Naive thymus-derived CD4-positive, alpha-beta T cell (primary cell): ENCODE measurements at regions not wholly inside any gene's neighbourhood (a gene's known extent, or its start where the extent isn't known, plus 50 kb on each side); places are given as distances from the start of the nearest gene placed in this dataset.
A peak's percentile ranks its signal among the peaks of the same experiment; 100 is the strongest.
"Not testable (repeated sequence)": the region's sequence is repeated elsewhere in the genome, so short reads cannot be mapped to it uniquely, and the experiment has no call there.

Experiments used
- ATAC-seq: fragments of 150-1000 bp; cut with Tn5 transposase; 2 replicates; pipeline ENCODE4 v1.10.0; 2021; ENCODE audit warnings: mild to moderate bottlenecking, moderate library complexity
- CTCF ChIA-PET: fragments of 350-600 bp; sonication (Branson Sonifier 250); formaldehyde crosslinking; loops from one replicate; lab custom pipeline; 2021; ENCODE audit warnings: antibody characterized with exemption; lab: Charles Lee
- POLR2A ChIA-PET: fragments of 350-600 bp; sonication (Branson Sonifier 250); formaldehyde crosslinking; loops from one replicate; lab custom pipeline; 2021; ENCODE audit warnings: antibody characterized with exemption, inconsistent platforms; lab: Charles Lee
- DNase-seq, 9 donors: peaks; one replicate each; pipeline versions ENCODE4 v3.0.0 to v3.0.0-alpha.2; 2020 to 2022; ENCODE audit warnings: mixed read lengths in 1 of 9
- H3K27ac ChIP-seq: one replicate; pipeline ENCODE4 v1.7.0; 2013; ENCODE audit warnings: mild to moderate bottlenecking, low read depth, low read length, moderate library complexity
- H3K27me3 ChIP-seq, 2 donors: one replicate each; pipeline ENCODE4 v1.7.0; 2013; ENCODE audit warnings: low read length in 2 of 2, mild to moderate bottlenecking in 2 of 2, moderate library complexity in 2 of 2; ENCODE audit not compliant: control insufficient read depth in 2 of 2, insufficient read depth in 2 of 2
- H3K36me3 ChIP-seq, 3 experiments: 1 replicate in 2 of 3; 2 replicates in 1 of 3; pipeline ENCODE4 v1.7.0; 2013; ENCODE audit warnings: low read length in 3 of 3, mild to moderate bottlenecking in 3 of 3, moderate library complexity in 1 of 3; ENCODE audit not compliant: insufficient read depth in 3 of 3, control insufficient read depth in 2 of 3
- H3K4me1 ChIP-seq, 2 donors: one replicate each; pipeline ENCODE4 v1.7.0; 2013; ENCODE audit warnings: low read length in 2 of 2, mild to moderate bottlenecking in 2 of 2, moderate library complexity in 1 of 2; ENCODE audit not compliant: control insufficient read depth in 2 of 2, insufficient read depth in 2 of 2
- H3K4me3 ChIP-seq: 2 replicates; pipeline ENCODE4 v1.7.0; 2013; ENCODE audit warnings: mild to moderate bottlenecking, low read length
- H3K9me3 ChIP-seq, 3 experiments: 1 replicate in 2 of 3; 2 replicates in 1 of 3; pipeline ENCODE4 v1.7.0; 2013; ENCODE audit warnings: low read length in 3 of 3; ENCODE audit not compliant: control insufficient read depth in 2 of 3
- H3K27ac Mint-ChIP-seq, 9 donors: one replicate each; pipeline ENCODE4 v1.8.0; 2020 to 2022; ENCODE audit warnings: mixed read lengths in 9 of 9, mild to moderate bottlenecking in 8 of 9, moderate library complexity in 5 of 9, inconsistent platforms in 2 of 9
- H3K27me3 Mint-ChIP-seq, 5 donors: one replicate each; pipeline ENCODE4 v1.8.0; 2021 to 2022; ENCODE audit warnings: mixed read lengths in 5 of 5, mild to moderate bottlenecking in 1 of 5
- H3K36me3 Mint-ChIP-seq, 5 donors: one replicate each; pipeline ENCODE4 v1.8.0; 2020 to 2022; ENCODE audit warnings: mixed read lengths in 5 of 5, mild to moderate bottlenecking in 3 of 5, inconsistent platforms in 1 of 5
- H3K4me1 Mint-ChIP-seq, 7 donors: one replicate each; pipeline ENCODE4 v1.8.0; 2020 to 2022; ENCODE audit warnings: mixed read lengths in 7 of 7, mild to moderate bottlenecking in 3 of 7, inconsistent platforms in 1 of 7
- H3K4me3 Mint-ChIP-seq, 10 donors: one replicate each; pipeline ENCODE4 v1.8.0; 2020 to 2022; ENCODE audit warnings: mild to moderate bottlenecking in 10 of 10, mixed read lengths in 10 of 10, moderate library complexity in 6 of 10, inconsistent platforms in 2 of 10
- H3K9me3 Mint-ChIP-seq, 11 donors: one replicate each; pipeline ENCODE4 v1.8.0; 2020 to 2022; ENCODE audit warnings: mixed read lengths in 11 of 11, mild to moderate bottlenecking in 4 of 11, inconsistent platforms in 1 of 11, moderate library complexity in 1 of 11
- intact Hi-C, 2 donors: fragments of 100-400 bp; cut with micrococcal nuclease; formaldehyde crosslinking; loops; one replicate each; pipeline ENCODE4 v1.15.1; 2023

- ChIA-PET CTCF (no interaction called here), POLR2A (no interaction called here)
- ATAC-seq, result no peak
- Mint-ChIP-seq H3K9me3 (peaks cover 0 to 10% (median 0%) of the 10 kb centered on the region in 11 donors), H3K36me3 (no peaks in the 10 kb centered on the region), H3K27ac (no peak overlapping the region), H3K4me3 (no peak overlapping the region), H3K27me3 (no peaks in the 10 kb centered on the region), H3K4me1 (no peaks in the 10 kb centered on the region)
- Histone ChIP-seq H3K4me3 (no peak overlapping the region), H3K9me3 (no peaks in the 10 kb centered on the region), H3K27me3 (no peaks in the 10 kb centered on the region), H3K27ac (no peak overlapping the region), H3K4me1 (no peaks in the 10 kb centered on the region), H3K36me3 (no peaks in the 10 kb centered on the region)
- no peak for DNase-seq
- intact Hi-C loops, result no loop called here
These were observed 834.3 kb downstream of the PLOD2 start for GRCh38 chr3:145326666-145327065.

DNA sequence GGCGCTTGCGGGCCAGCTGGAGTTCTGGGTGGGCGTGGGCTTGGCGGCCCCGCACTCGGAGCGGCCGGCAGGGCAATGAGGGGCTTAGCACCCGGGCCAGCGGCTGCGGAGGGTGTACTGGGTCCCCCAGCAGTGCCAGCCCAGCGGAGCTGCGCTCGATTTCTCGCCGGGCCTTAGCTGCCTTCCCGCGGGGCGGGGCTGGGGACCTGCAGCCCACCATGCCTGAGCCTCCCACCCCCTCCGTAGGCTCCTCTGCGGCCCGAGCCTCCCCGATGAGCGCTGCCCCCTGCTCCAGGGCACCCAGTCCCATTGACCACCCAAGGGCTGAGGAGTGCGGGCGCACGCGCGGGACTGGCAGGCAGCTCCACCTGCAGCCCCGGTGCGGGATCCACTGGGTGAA is 827.6 kb downstream of the PLOD2 start:
- DNase-seq, POLR2A ChIA-PET, H3K27ac Mint-ChIP-seq, H3K4me3 Mint-ChIP-seq, H3K4me1 ChIP-seq, ATAC-seq, H3K36me3 ChIP-seq, H3K27me3 Mint-ChIP-seq, H3K27ac ChIP-seq, H3K27me3 ChIP-seq, H3K9me3 ChIP-seq, H3K4me3 ChIP-seq, H3K9me3 Mint-ChIP-seq, H3K4me1 Mint-ChIP-seq, H3K36me3 Mint-ChIP-seq, CTCF ChIA-PET, intact Hi-C loops: not testable (repeated sequence)

DNA sequence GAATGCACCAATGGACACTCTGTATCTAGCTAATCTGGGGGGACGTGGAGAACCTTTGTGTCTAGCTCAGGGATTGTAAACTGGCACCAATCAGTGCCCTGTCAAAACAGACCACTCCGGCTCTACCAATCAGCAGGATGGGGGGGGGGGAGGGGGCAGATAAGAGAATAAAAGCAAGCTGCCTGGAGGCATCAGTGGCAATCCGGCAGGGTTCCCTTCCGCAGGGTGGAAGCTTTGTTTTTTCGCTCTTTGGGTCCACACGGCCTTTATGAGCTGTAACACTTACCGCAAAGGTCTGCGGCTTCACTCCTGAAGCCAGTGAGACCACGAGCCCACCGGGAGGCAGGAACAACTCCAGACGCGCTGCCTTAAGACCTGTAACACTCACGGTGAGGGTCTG is 827.1 kb downstream of the PLOD2 start:
- intact Hi-C loops, result no loop called here
- no peaks in the 10 kb centered on the region for H3K4me1 Mint-ChIP-seq

DNA sequence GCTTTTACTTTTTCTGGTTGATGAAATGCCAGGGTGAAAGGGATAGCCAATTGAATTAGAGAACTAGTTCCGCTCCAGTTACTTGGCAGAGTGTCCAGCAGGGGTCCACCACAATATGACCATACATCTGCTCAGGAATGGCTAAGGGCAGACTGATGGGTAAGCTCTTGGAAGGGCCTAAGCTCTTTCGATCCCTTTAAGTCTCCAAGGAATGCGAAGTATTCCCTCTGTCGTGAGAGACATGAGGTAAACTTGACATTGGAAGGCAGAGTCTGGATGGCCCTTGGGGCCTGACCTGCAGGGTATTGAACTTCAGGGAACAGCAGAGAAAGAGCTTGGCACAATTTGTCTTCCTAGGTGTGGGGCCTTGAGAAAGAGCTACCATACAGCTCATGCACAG is 805.8 kb downstream of the PLOD2 start:
- Mint-ChIP-seq H3K4me3 (no peak overlapping the region), H3K9me3 (peaks cover 3 to 46% (median 19%) of the 10 kb centered on the region in 11 donors), H3K4me1 (no peaks in the 10 kb centered on the region), H3K36me3 (peaks cover 0 to 3% (median 0%) of the 10 kb centered on the region in 5 donors), H3K27ac (no peak overlapping the region), H3K27me3 (no peaks in the 10 kb centered on the region)
- Histone ChIP-seq H3K9me3 (no peaks in the 10 kb centered on the region), H3K27ac (no peak overlapping the region), H3K4me3 (no peak overlapping the region), H3K4me1 (no peaks in the 10 kb centered on the region), H3K27me3 (no peaks in the 10 kb centered on the region), H3K36me3 (no peaks in the 10 kb centered on the region)
- ChIA-PET CTCF (no interaction called here), POLR2A (no interaction called here)
- intact Hi-C loops, result no loop called here
- ATAC-seq, result no peak
- DNase-seq, result no peak

More for the DNA sequence above, 827.1 kb downstream of the PLOD2 start:
- Histone ChIP-seq H3K36me3 (no peaks in the 10 kb centered on the region), H3K27me3 (no peaks in the 10 kb centered on the region), H3K4me3 (no peak overlapping the region), H3K4me1 (no peaks in the 10 kb centered on the region), H3K9me3 (no peaks in the 10 kb centered on the region), H3K27ac (no peak overlapping the region)
- peaks cover 0 to 6% (median 2%) of the 10 kb centered on the region in 11 donors for H3K9me3 Mint-ChIP-seq
- no peaks in the 10 kb centered on the region for H3K27me3 Mint-ChIP-seq
- CTCF ChIA-PET, result no interaction called here
- no peak overlapping the region for H3K27ac Mint-ChIP-seq
- no peak overlapping the region for H3K4me3 Mint-ChIP-seq
- no peak for ATAC-seq
- POLR2A ChIA-PET, result no interaction called here
- no peaks in the 10 kb centered on the region for H3K36me3 Mint-ChIP-seq
- no peak for DNase-seq

- no peaks in the 10 kb centered on the region for H3K27me3 Mint-ChIP-seq
- ATAC-seq (no peak), DNase-seq (no peak)
- Histone ChIP-seq H3K4me1 (no peaks in the 10 kb centered on the region), H3K4me3 (no peak overlapping the region), H3K9me3 (no peaks in the 10 kb centered on the region), H3K36me3 (no peaks in the 10 kb centered on the region), H3K27ac (no peak overlapping the region), H3K27me3 (no peaks in the 10 kb centered on the region)
- CTCF ChIA-PET, result no interaction called here
- POLR2A ChIA-PET, result no interaction called here
- H3K4me1 Mint-ChIP-seq, result no peaks in the 10 kb centered on the region
- H3K27ac Mint-ChIP-seq, result no peak overlapping the region
- H3K9me3 Mint-ChIP-seq, result peaks cover 3 to 46% (median 19%) of the 10 kb centered on the region in 11 donors
- intact Hi-C loops, result no loop called here
- peak overlapping the region in 1 of 10 donors; percentile 31 for H3K4me3 Mint-ChIP-seq
- peaks cover 0 to 3% (median 0%) of the 10 kb centered on the region in 5 donors for H3K36me3 Mint-ChIP-seq
These were observed 803.5 kb downstream of the PLOD2 start for GRCh38 chr3:145357453-145357852.

- Mint-ChIP-seq H3K27me3 (no peaks in the 10 kb centered on the region), H3K27ac (no peak overlapping the region), H3K4me3 (no peak overlapping the region), H3K9me3 (peaks cover 3 to 36% (median 15%) of the 10 kb centered on the region in 11 donors), H3K4me1 (no peaks in the 10 kb centered on the region), H3K36me3 (peaks cover 0 to 2% (median 0%) of the 10 kb centered on the region in 5 donors)
- CTCF ChIA-PET, result no interaction called here
- Histone ChIP-seq H3K9me3 (no peaks in the 10 kb centered on the region), H3K4me3 (no peak overlapping the region), H3K27ac (no peak overlapping the region), H3K4me1 (no peaks in the 10 kb centered on the region), H3K27me3 (no peaks in the 10 kb centered on the region), H3K36me3 (no peaks in the 10 kb centered on the region)
- intact Hi-C loops, result no loop called here
- no peak for DNase-seq
- POLR2A ChIA-PET, result no interaction called here
- no peak for ATAC-seq
These were observed 801.9 kb downstream of the PLOD2 start for GRCh38 chr3:145359040-145359439.

- no peak overlapping the region for H3K27ac ChIP-seq
- Mint-ChIP-seq H3K27me3 (no peaks in the 10 kb centered on the region), H3K27ac (no peak overlapping the region), H3K4me3 (no peak overlapping the region), H3K36me3 (no peaks in the 10 kb centered on the region), H3K4me1 (no peaks in the 10 kb centered on the region), H3K9me3 (peaks cover 0 to 20% (median 6%) of the 10 kb centered on the region in 11 donors)
- no peaks in the 10 kb centered on the region for H3K9me3 ChIP-seq
- ChIA-PET POLR2A (no interaction called here), CTCF (no interaction called here)
- DNase-seq (no peak), ATAC-seq (no peak)
- no peaks in the 10 kb centered on the region for H3K4me1 ChIP-seq
- no peak overlapping the region for H3K4me3 ChIP-seq
- intact Hi-C loops, result no loop called here
- H3K27me3 ChIP-seq, result no peaks in the 10 kb centered on the region
- H3K36me3 ChIP-seq, result no peaks in the 10 kb centered on the region
These were observed 792.2 kb downstream of the PLOD2 start for GRCh38 chr3:145368748-145369147.
